GM21447 (cell line): ENCODE measurements at regions not wholly inside any gene's neighbourhood (a gene's known extent, or its start where the extent isn't known, plus 50 kb on each side); places are given as distances from the start of the nearest gene placed in this dataset.

ENCODE experiments used
- ATAC-seq: cut with Tn5 transposase; IDR thresholded peaks from one replicate; pipeline ENCODE4 v1.9.1; 2021; ENCODE audit not compliant: unreplicated experiment

GRCh38 chr5:96584712-96585111, 77.5 kb upstream of the CAST start:
- ATAC-seq = no peak

- no peak for ATAC-seq
Measured at GRCh38 chr5:96588539-96588938, 73.6 kb upstream of the CAST start.

- ATAC-seq = no peak
Measured at GRCh38 chr5:96590796-96591195, 71.4 kb upstream of the CAST start.

- no peak for ATAC-seq
Measured at GRCh38 chr5:96595300-96596090, 66.7 kb upstream of the CAST start.

- ATAC-seq = no peak
Measured at GRCh38 chr5:96597438-96598020, 64.6 kb upstream of the CAST start.

GRCh38 chr5:96601200-96601599, 61.0 kb upstream of the CAST start:
- ATAC-seq = no peak

GRCh38 chr5:96601715-96602244, 60.4 kb upstream of the CAST start:
- peak; percentile 86 for ATAC-seq

- ATAC-seq = no peak
Measured at GRCh38 chr5:96602776-96603175, 59.4 kb upstream of the CAST start.

GRCh38 chr5:96605144-96605837, 56.9 kb upstream of the CAST start:
- no peak for ATAC-seq

GRCh38 chr5:96609369-96609768, 52.8 kb upstream of the CAST start:
- ATAC-seq = no peak

GRCh38 chr5:96610747-96611146, 51.4 kb upstream of the CAST start:
- ATAC-seq = no peak

GRCh38 chr5:96611946-96612345, 50.2 kb upstream of the CAST start:
- ATAC-seq = no peak
